Activated T-cell treated with anti-CD3 and anti-CD28 coated beads for 4 hours (primary cell): ENCODE measurements at regions not wholly inside any gene's neighbourhood (a gene's known extent, or its start where the extent isn't known, plus 50 kb on each side); places are given as distances from the start of the nearest gene placed in this dataset.
"Not testable (repeated sequence)": the region's sequence is repeated elsewhere in the genome, so short reads cannot be mapped to it uniquely, and the experiment has no call there.

Experiments used
- DNase-seq: peaks from one replicate; pipeline ENCODE4 v3.0.0-alpha.2; 2020

GRCh38 chr15:62416526-62416925, 251.4 kb upstream of the C2CD4B start:
- DNase-seq, result no peak

- DNase-seq, result no peak
Measured at GRCh38 chr15:62417439-62417838, 252.4 kb upstream of the C2CD4B start.

DNA sequence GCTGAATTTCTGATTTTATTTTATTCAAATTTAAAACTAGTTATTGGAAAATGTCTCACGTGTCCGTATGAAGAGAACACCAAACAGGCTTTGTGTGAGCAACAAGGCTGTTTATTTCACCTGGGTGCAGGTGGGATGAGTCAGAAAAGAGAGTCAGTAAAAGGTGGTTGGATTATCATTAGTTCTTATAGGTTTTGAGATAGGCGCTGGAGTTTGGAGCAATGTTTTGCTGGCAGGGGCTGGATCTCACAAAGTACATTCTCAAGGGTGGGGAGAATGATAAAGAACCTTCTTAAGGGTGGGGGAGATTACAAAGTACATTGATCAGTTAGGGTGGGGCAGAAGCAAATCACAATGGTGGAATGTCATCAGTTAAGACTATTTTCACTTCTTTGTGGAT, 253.4 kb upstream of the C2CD4B start:
- DNase-seq, result not testable (repeated sequence)

DNA sequence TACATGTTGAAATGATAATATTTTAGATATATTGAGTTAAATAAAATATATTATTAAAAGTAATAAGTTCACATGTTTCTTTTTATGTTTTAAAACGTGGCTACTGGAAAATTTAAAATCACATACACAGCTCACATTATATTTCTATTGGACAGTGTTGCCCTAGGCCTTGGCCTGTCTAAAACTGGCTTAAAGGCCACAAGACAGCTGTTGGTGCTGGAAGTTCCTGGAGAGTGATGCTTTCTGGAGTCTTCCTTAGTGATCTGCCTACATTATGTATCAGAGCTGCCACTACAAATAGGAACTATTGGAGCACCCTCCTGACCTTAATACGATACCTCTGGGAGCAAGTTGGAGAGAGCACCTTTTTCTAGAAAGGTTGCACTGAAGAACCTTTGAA, 254.1 kb upstream of the C2CD4B start:
- no peak for DNase-seq

DNA sequence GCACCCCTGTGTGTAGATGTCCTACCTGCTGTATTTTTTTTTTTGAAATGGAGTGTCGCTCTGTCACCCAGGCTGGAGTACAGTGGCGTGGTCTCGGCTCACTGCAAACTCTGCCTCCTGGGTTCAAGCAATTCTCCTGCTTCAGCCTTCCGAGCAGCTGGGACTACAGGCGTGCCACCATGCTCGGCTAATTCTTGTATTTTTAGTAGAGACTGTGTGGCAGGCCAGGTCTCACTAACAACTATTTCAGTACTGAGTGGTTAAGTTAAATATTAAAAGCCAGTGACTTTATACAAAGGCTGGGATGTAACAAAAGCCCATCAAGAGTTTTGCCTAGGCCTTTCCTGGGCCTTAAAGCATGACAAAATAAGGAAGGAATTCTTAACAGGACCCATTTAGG, 255.3 kb upstream of the C2CD4B start:
- DNase-seq, result not testable (repeated sequence)

DNA sequence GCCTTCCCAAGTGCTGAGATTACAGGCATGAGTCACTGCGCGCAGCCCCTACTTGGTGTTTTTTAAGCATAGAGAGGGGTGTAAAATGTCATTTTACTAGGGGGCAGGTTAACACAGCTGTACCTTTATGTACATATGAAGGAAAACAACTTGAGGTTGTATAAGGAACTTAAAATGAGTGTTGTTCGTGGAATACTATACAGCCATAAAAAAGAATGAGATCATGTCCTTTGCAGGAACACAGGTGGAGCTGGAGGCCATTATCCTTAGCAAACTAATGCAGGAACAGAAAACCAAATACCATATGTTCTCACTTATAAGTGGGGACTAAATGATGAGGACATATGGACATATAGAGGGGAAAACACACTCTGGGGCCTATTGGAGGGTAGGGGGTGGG, 256.2 kb upstream of the C2CD4B start:
- DNase-seq, result no peak

- DNase-seq, result no peak
Measured at GRCh38 chr15:62426387-62426956, 261.4 kb upstream of the C2CD4B start.

- no peak for DNase-seq
Measured at GRCh38 chr15:62428259-62428658, 263.2 kb upstream of the C2CD4B start.

- no peak for DNase-seq
Measured at GRCh38 chr15:62428851-62429598, 263.9 kb upstream of the C2CD4B start.

DNA sequence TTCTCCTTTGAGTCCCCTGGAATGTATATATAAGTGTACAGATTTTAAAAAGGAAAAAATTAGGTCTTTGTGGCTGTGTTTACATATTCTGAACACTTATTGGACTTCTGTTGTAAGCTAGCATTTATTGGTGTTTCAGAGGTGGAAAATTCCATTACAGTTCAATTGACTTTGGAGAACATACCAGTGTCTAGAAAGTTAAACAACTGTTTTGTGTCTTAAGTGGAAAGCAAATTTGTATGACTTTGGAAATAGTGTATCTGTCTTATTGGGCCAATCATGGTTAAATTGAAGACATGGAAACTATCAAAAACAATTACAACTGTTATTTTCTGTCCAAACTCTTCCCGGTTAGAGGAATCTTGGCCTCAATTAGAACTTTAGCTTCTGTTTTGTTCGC, 265.0 kb upstream of the C2CD4B start:
- no peak for DNase-seq

DNA sequence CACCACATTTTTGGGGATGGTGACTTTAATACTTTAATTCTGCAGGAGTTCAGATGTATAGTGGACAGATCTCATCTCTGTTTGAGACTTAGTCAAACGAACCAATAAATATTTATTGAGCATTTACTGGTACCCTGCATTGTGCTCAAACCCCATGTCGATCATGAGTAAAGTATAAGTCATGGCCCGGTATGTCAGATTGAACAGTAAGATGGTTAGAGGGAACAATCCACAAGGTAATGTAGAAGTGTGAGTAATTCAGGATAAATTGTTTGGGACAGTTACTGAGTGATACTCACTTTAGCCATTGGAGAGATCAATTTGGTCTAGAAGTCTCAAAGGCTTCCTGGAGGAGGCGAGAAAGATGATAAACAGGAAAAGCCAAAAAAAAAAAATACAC, 265.5 kb upstream of the C2CD4B start:
- DNase-seq, result no peak

GRCh38 chr15:62431008-62431797, 266.1 kb upstream of the C2CD4B start:
- no peak for DNase-seq

- no peak for DNase-seq
Measured at GRCh38 chr15:62431817-62432216, 266.7 kb upstream of the C2CD4B start.

DNA sequence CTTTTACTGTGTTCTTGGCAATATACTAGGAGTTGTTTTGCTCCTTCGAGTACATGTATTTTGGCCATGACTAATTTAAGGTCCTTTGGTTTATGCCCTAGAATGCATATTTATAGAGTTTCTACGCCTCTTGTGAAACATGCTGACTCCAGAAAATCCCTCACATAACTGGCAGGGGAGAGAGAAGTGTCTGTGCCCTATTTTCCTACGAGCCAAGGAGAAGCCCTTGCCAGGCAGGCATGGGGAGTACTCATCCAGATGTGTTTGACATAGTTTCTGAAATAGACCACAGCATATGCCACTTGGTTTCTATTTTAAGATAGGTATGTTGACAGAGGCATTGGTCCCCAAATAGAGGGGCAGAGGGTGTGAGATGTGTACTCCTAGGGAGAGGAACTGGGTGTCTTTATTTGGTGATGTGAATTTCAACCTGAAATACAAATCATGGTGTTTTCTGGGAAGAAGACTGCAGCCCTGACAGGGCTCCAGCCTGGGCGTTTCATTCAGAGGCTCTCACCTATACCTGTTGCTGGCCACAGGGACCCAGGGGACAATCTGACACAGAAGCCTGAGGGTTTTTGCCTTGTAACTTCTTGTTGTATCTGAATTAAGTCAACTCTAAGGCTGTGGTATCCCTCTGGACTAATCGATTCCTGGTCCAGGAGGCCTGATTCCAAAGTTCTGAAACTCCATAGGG, 267.8 kb upstream of the C2CD4B start:
- DNase-seq, result no peak

DNA sequence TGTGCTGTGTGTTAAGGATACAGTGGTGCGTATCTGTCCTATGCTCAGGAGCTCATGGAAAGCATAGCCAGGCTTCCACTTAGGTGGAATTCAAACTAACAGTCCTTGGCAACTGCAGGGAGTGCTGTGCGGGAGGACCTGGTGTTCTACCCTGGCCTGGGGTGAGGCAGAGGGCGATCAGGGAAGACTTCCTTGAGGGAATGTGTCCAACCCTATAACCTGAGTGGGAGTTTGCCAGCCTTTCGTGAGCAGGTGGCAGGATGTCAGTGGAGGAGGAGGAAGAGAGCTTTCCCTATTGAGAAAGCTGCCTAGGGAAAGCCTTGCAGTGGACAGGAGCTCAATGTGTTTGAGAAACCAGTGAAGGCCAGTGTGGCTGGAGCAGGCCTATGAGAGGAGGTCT, 271.1 kb upstream of the C2CD4B start:
- DNase-seq, result no peak

DNA sequence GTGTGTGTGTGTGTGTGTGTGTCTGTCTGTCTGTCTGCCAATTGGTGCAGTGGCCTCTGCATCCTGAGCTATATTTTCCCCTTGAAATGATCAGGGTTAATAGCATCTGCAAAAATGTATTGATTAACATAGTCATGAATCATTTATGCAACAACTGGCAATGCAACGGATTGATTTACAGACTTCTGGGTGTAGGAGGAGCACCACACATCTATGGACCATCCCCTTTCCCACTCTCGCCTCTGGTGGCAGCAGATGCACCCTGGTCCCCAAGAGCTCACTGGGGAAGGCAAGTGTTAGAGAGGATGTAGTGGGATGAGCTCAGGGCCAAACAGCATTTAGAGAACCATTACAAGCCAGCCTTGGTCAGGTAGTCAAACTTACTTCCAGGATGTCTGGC, 272.7 kb upstream of the C2CD4B start:
- no peak for DNase-seq

- no peak for DNase-seq
Measured at GRCh38 chr15:62439543-62440016, 274.5 kb upstream of the C2CD4B start.

GRCh38 chr15:62440362-62441105, 275.4 kb upstream of the C2CD4B start:
- no peak for DNase-seq

DNA sequence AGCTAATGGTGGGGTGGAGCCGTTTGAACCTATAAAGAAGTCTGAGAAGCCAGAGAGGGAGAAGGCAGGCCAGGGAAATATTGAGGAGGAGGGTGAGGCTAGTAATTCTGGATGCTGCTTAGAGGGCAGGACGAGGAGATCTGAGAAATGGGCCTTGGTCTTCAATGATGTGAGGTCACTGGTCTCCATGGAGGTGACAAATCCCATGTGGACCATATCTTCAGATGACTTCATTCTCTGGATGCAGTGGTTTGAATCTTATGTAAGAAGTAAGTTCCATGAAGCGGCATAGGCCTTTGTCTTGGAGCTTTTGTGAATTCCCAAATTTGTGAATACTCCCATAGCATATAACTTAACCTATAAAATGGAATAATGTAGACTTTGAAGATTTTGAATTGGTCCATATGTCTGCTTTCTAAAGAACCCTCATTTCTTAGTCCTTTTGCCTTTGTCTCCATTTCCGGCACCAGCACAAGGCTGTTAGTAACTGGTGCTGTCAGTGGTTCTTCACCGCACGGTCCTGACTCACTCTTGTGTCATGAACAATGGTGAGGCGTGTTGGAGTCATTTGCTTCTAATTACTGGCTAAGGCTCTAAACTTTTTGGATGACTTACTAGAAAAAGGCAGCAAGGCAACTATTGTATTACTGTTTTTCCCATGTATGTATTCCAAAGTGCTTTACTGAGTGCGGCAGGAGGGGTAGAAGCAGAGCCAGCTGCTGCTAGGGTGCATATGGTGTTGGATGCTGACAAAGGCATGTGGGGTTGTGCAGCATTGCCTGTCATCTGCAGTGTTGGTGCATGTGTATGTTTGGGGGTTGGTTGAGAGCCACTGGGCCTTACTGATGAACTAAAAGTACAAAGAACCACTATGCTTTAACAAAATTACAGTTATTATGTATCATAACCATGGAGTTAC, 279.3 kb upstream of the C2CD4B start:
- DNase-seq, result no peak

DNA sequence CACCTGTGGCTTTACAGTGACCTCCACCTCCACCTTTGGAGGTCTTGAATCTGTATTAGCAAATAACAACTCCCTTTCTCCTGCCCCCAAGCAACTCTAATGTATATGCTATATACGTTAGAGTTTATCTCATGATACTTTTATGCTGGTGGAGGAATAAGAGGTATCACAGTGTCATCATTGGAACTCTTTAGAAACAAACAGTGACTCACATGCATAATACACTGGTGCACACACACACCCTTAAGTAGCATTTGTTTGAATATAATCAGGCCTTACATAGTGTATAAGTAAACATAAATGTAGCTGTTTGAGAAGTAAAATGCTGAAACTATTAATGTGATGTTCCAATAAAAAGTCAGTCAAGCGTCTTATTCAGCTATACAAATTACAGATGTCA, 280.2 kb upstream of the C2CD4B start:
- no peak for DNase-seq

DNA sequence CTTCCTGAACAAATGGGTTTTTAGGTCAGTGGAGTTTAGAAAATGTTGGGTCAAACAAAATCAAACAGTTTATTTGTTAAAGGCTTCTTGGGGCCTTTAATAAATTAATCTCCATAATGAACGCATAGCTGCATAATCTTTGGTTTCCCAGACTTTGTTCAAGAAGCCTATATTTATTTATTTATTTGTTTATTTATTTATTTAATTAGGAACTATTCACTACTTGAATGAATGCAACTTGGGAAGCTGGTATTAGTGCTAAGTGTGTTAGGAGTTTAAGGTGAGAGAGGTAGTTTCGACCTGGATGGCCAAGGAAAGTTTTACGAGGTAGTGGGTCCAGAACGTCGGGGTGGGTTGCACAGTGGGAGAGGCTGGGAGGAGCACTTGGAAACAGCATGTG, 281.9 kb upstream of the C2CD4B start:
- no peak for DNase-seq

- no peak for DNase-seq
Measured at GRCh38 chr15:62447742-62448141, 282.7 kb upstream of the C2CD4B start.
